NCI-H748 treated with DMSO at 0.1 percent for 48 hours (cell line): ENCODE measurements at regions not wholly inside any gene's neighbourhood (a gene's known extent, or its start where the extent isn't known, plus 50 kb on each side); places are given as distances from the start of the nearest gene placed in this dataset.

Experiments
- DNase-seq: peaks from one replicate; lab custom pipeline; 2025; lab: John Stamatoyannopoulos, UW

DNA sequence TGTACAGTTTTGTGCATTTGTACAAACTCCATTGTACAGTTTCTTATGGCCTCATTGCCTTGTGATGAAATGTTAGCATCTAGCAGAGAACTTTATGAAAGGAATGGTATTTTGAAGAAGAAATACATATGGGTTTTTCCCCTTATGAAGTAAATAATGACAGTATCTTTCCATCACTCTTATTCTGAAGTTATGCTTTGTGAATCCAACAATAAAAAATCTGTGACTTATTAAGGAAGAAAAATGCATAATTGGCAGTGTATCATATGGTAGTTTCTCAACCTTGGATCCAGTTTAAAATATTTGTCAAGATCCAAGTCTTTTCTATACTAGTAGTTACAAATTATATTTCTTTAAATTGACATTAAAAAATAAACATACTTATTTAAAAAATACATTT is 859.1 kb upstream of the FLRT2 start:
- no peak for DNase-seq

DNA sequence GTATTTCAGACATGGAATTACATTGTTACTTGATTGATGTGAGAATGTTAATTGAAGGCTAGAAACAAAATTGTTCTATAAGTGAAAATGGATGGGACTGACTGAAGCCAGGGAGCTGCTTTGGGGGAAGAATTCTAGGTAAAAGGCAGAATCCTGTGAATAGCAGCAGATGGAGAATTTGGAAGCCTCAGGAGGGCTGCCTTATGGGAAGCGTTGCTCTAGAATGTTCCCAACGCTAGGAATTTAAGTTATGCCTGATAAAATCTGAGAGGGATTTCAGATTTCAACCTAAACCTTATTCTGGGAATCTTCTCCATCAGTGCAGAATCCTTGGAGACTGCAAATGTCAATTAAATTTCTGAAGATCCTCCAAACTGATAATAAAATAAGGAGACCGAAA is 858.2 kb upstream of the FLRT2 start:
- DNase-seq = no peak

DNA sequence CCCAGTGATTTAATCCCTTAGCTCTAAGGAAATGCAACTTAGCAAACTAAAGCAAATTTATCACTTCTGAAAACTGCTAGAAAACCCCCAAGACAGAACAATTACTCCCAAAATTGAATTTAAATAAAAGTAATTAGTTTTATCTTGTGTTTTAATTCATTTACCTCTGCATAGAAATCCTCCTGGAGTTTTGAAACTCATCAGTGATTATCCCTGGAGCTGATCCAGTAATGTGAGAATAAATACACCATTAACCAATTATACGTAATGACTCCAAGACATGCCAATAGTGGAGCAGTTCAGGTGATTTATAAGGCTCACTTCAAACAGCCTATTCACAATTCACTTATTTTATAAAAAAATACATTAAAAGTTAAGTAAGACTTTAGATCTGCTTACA is 855.3 kb upstream of the FLRT2 start:
- peak; percentile 29 for DNase-seq

DNA sequence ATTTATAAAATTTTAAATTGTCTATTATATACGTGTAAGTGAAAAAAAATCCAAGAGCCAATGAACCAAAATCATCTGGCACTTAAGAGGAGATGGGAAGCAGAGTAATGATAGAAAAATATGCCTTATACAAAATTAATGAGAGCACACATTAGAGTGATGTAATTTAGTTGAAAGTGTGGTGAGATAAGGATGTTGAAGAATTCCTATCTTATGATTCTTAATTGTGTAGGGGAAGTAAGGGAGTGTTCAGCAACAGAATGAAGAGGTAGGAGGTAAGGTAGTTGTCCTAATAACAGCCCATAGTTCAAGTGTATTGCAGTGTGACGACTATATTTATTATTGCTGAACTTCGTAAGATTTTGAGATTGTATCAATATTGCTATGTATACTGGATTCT is 843.4 kb upstream of the FLRT2 start:
- DNase-seq = no peak

DNA sequence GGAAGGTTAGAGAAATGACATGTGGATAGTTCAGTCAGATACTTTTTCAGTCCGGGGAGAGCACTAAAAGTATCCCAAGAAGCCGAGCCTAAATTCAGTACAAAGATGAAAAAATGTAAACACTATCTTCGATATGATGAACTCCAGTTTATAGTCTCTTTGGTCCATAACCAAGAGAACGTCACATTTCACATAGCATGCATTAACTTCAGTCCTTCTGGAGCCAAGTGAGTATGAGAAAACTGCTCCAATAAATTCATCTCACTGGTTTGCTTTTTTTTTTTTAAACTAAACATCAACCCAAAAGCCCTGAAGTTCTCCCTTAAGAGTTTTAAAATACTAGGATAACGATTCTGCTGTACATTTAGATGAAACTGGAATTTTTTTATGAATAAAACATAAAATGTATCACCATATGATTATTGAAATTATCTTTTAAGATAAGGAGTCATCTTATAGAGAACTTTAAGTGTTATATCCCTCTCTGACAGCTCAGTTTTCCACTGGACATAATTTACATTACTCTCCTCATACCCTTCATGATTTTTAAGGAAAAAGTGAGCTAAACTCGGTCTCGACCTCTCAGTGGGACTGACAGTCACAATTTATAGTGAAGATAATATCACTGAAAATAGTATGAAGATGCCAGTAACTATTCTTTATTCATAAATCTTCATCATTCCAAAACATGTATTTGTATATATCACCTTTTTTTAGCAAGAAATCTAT is 841.5 kb upstream of the FLRT2 start:
- DNase-seq = no peak

DNA sequence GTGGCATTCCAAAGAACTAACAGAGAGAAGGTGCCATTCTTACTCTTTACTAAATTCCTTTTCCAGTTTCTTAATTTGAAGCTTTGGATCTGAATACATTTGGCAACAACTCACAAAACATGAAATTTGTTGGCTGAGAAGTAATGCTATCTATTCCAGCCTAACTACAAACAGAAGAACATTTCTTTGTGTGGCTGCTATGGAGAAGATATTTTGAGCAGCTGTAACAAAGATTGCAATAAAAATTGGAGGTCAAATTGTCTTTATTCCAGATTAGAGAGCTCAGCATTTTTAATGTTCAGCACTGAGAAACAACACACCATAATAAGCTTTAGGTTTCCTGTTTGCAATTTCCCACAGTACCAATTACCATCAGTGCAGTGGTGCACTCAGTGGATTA is 835.8 kb upstream of the FLRT2 start:
- DNase-seq = no peak

DNA sequence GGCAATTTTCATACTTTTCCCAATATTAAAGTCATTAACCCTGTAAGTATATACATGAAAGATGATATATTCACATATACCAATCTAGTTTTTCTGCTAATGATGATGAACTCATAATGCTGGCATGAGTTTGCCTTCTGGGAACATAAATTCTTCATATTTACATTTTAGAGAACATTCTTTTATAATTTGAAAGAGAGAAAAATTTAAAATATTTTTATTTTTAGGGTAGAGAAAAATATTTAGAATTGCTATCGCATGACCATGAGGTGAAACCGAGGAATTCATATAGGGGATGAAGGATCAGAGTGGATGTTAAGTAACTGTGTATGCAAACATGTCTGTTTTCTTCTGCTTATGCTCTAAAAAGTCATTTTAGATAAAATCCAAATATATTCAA is 825.3 kb upstream of the FLRT2 start:
- no peak for DNase-seq

DNA sequence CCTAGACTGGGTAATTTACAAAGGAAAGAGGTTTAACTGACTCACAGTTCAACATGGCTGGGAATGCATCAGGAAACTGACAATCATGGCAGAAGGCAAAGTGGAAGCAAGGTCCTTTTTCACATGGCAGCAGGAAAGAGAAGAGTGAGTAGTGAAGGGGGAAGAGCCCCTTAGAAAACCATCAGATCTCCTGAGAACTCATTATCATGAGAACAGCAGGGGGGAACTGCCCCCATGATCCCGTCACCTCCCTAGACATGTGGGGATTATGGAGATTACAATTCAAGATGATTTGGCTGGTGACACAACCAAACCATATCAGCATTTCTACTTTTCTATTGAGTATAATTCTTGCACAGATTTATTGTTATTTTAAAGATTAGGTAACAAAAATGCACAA is 822.1 kb upstream of the FLRT2 start:
- no peak for DNase-seq

DNA sequence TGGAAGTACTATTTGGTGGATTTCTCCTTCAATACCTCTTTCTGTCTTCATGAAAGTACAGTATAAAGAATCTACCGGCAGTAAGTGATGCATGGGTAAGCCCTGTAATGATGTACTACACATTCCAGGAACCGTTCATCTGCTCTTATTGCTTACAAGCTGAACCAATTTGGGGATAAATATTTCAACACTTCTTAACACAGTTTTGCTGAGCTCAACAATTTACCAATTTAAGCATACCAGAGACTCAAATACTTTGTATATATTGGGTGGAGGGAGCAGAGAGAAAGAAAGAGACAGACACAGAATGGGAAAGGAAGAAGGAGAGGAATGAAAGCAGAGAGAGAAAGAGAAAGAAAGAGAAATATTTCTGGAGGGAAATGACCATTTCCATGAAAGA is 821.1 kb upstream of the FLRT2 start:
- no peak for DNase-seq

DNA sequence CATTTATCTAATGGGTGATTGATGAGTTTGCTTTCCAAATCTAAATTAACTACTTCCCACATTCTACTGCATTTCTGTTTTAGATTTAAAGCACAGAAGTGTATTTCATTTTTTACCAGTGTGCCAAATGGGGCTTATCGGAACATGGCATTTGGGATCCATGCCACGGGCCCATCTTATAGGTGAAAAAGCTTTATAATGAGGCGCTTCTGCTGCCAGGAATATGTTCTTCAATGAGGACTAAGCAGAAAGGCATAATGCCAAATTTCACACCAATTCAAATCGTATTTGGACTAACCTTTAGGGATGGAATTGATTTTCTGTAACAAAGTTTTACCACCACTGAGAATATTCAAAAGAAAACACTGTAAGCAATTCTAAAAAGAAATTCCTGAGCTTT is 803.5 kb upstream of the FLRT2 start:
- DNase-seq = no peak

DNA sequence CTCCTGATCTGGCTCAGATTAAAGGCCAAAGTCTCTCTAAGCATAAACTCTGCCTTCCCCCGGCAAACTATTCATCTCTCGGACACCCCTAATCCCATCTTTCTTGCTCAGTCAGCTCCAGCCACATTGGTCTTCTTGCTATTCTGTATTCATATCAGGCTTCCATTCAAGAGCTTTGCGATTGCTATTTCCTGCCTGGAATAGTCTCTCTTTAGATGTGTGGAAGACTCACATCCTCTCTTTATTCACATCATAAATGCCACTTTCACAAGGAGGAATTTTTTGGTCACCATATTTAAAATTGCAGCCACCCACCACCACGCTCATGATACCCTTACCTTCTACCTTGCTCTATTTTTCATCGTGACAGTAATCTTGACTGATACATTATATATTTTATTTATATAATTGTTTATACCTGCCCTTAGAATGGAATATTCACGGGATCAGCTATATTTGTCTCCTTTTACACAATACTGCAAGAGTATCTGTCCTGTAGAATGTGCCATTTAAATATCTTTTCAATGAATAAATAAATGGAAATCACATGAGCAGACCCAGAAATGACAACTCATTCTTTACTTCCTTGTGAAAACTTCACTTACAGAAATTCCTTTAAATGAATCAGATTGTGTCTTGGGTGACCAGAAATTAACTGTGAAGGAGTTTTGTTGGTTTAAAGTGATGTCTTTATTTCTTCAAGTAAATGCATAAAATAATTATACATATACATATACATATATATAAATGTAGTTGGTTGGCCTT is 780.6 kb upstream of the FLRT2 start:
- no peak for DNase-seq

DNA sequence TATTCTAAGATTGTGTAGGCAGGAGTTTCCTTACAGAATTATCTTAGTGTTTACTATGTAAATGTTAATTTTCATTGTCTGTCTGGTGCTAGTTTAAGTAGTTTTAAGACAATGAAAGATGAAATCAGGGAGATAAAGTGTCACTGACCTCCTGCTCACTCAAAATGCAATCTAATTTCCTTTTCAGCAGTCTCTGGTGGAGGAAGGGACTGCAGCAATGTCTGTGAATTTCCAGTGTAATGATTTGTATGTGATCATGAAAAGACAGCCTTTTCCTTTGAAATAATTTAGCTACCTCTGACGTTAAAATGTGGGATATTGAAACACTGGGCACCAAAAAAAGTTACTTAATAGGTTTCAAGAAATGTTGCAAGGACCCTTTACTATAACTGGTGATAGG is 779.7 kb upstream of the FLRT2 start:
- DNase-seq = no peak

DNA sequence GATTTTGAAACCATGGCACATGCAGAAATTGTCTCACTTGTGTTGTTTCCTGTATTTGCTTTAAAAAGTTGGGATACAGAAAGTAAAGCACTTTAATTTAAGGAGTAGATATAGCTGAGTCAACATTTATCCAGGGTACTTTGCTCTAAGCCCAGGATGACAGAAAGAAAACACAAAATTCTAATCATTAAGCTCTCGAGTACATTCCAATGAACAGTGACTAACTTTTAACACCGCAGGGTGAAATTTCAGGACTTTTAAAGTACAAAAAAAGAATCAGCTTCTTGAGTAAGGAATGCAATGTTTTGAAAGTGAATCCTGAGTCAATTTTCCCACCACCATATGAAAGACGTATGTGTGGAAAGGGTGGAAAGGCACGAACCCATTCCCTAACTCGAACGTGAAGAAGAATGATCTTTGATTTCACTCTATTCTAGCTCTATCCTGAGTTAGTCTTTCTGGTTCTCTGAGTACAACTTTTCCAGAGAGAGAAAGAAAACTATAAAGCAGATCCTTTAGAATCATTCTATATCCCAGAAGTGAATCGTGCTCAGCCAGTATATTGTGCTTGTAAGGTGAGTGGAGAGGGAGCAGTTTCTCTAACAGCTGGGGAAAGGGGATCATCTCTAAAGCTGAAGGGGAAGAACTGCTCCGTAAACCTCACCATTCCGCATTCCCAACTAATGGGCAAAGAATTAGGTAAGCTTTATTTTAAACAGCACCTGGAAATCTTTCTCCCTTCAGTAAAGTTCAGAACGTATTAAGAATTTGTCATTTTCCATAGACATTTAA is 779.0 kb upstream of the FLRT2 start:
- no peak for DNase-seq

DNA sequence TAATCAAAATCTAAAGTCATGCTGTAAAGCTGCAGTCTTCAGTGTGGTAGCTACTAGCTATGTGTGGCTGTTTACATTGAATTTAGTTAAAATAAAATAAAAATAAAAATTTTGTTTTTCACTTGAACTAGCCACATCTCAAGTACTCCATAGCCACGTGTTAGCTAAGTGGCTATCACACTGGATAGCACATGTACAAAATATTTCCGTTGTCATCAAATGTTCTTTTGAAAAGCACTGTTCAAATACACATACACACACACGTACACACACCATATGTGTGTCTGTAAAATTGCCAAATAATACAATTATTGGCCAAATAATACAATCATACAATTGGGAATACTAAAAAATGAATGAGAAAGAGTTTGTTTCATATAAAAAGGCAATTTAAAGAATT is 778.2 kb upstream of the FLRT2 start:
- no peak for DNase-seq

DNA sequence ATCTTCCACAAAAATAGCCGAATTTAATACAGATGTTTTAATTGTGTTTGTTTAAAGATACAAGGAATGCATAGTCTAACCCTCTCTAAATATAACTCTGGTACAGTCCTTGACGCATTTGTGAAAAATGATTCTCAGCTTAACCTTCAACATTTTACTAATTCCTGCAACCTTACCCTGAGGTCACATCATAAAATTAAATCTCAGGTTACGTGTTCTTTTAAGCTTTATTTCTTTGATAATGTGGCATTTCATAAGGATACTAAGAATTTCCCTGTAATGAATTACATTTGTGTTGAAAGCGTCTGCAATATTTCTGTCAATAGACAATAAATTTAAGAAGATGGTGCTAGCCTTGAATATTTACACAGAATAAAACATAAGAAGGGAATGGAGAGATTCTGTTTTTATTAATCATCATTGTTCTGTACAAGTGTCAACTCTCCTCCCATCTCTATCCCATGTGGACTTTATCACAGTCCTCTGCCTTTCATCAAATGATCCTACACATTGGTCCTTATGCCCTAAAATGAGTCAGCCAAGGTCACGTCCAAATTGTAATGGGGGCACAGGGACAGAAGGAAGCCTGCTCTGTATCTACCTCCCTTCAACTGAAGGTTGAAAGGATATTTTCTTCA is 769.3 kb upstream of the FLRT2 start:
- no peak for DNase-seq

DNA sequence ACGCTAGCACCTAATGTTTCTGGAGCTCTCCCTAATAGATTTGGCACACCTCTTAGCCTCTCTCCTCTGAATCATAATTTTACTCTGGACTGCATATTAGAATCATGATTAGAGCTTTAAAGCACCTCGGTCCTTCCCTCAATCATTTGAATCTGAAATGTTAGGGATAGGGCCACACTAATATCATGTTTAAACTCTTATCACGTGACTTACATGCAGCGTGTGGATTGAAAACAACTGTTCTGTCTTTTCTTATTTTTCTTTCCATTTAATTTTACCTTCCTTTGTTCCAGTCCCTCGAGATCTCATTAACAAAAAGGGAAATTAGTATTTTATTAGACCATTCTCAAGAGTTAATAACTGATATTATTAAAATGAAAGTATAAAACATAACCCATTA is 762.5 kb upstream of the FLRT2 start:
- DNase-seq = no peak

DNA sequence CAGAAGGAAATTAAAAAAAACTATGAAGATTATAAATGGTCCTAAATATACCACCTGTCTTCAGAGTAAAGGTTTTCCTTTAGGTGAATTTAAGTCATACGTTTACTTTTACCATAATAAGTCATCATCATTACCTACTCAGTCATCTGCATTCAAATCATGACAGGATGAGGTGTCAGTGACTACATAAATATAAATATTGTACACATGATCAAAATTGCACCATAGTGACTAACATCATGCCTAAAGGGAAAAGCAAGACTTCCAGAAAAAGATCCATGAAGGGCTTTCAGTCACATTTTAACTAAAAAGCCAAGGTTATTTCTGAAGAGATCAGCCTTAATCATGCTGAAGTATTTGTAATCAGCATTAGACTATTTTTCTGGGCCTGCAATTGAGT is 759.9 kb upstream of the FLRT2 start:
- DNase-seq = no peak

DNA sequence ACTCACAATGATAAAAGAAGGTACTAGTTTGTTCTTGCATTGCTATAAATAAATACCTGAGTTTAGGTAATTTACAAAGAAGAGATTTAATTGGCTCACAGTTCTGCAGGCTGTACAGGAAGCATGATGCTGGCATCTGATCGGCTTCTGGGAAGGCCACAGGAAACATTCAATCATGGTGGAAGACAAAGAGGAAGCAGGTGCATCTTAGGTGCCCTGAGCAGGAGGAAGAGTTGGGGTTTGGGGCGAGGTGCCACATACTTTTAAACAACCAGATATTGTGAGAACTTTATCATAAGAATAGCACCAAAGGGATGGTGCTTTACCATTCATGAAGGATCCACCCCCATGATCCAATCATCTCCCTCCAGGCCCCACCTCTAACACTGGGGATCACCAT is 752.6 kb upstream of the FLRT2 start:
- no peak for DNase-seq

DNA sequence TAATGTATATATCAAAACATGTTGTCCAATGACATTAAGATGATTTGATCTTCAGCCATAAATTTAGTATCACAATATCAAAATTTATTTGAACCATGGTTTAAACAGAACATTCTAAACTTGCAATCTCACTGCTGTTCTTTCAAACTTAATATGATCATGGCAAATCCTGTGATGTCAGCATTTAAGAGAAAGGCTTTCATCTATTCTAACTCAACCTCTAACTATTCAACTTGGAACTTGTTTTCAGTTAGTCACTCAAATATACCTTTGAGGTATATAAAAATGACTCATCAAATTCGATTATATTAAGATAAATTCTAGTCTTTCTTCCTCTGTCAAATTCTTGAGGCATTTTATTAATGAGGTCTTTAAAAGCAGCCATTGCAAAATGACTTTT is 747.0 kb upstream of the FLRT2 start:
- no peak for DNase-seq

DNA sequence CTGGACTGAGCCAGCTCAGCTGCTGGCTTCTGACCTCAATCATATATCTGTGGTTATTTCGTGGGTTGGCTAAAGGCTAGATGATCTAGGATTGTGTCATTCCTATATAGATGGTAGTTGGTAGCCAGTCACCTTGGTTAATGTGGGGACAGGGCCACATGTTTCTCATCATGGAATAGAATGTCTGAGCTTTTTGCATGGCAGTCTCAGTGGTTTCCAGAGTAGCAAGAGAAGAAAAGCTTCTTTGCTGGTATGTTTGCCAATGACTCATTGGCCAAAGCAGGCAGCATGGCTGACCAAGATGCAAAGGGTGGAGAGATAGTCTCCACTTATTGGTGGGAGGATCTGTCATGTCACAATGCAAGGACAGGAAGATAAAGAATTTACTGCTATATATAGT is 746.4 kb upstream of the FLRT2 start:
- DNase-seq = no peak

DNA sequence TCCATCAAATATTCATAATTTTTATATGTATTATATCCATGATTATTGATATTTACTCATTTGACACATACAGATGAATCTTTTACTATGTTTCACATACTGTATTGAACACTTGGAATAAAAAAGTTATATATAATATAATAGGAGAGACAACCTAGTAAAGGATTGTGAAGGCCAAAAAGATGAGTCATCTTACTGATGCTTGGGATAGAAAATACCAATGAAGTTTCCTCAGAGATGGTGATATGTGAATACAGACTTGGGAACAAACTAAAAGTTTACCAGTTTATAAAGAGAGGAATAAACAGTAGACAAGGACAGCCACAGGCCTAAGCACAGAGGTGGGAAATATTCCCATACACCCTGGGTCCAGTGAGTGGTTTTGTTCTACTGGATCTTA is 743.9 kb upstream of the FLRT2 start:
- DNase-seq = no peak

DNA sequence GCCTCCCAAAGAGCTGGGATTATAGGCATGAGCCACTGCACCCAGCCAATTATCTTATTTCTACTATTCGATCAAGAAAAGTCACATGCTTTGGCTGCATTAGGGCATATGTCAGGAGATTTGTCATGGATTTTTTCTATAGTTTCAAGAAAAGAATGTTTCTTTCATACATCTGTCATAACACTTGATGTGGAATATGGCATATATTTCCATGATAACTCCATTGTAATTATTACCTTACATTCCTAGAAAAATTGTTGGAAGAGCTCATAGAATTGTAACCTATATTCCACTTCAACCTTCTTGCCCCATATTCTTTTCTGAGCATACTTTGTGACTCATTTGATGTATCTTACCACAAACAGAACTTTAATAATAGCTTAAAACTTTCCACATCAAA is 740.9 kb upstream of the FLRT2 start:
- no peak for DNase-seq
